GM21528 (cell line): ENCODE measurements at regions not wholly inside any gene's neighbourhood (a gene's known extent, or its start where the extent isn't known, plus 50 kb on each side); places are given as distances from the start of the nearest gene placed in this dataset.
"Not testable (repeated sequence)": the region's sequence is repeated elsewhere in the genome, so short reads cannot be mapped to it uniquely, and the experiment has no call there.

Source experiments
- ATAC-seq: cut with Tn5 transposase; IDR thresholded peaks from one replicate; pipeline ENCODE4 v1.9.1; 2021; ENCODE audit warnings: mild to moderate bottlenecking, moderate library complexity; ENCODE audit not compliant: unreplicated experiment, low FRiP score

GRCh38 chr15:59835776-59836175 lies 146.7 kb upstream of the BNIP2 start:
- no peak for ATAC-seq

GRCh38 chr15:59834528-59834927 lies 145.4 kb upstream of the BNIP2 start:
- no peak for ATAC-seq

- no peak for ATAC-seq
These were observed 144.2 kb upstream of the BNIP2 start for GRCh38 chr15:59833366-59833765.

- ATAC-seq = no peak
These were observed 141.8 kb upstream of the BNIP2 start for GRCh38 chr15:59830873-59831272.

GRCh38 chr15:59830098-59830497 lies 141.0 kb upstream of the BNIP2 start:
- ATAC-seq = no peak

DNA sequence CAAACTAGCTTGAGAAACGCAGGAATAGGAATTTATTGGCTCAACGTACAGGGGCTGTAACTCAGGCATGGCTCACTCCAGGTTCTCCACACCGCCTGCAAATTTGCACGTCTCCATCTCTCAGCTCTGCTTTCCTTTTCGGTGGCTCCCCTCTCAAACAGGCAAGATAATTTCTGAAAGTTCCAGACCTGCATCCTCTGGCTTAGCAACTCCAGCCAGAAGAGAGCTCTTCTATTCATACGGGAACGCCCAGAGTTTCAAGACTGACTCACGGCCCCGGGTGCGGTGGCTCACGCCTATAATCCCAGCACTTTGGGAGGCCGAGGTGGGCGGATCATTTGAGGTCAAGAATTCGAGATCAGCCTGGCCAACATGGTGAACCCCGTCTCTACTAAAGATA lies 139.7 kb upstream of the BNIP2 start:
- no peak for ATAC-seq

GRCh38 chr15:59828263-59828662 lies 139.1 kb upstream of the BNIP2 start:
- no peak for ATAC-seq

DNA sequence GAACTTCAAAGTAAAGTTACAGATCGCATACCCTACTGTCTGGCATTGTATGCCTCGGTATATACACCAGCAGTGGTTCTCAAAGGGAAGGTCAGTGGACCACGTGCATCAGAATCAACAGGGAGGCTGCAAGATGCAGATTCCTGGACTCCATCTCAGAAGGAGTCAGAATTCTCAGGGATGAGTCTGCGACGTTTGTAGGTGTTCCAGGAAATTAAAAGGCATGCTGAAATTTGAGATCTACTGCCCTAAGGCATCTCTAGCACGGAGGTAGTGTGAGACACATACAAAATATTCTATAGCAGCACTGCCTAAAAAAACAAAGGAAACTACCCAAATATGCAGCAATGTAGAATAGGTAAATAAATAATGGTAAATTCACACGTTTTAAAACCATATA lies 136.8 kb upstream of the BNIP2 start:
- no peak for ATAC-seq

DNA sequence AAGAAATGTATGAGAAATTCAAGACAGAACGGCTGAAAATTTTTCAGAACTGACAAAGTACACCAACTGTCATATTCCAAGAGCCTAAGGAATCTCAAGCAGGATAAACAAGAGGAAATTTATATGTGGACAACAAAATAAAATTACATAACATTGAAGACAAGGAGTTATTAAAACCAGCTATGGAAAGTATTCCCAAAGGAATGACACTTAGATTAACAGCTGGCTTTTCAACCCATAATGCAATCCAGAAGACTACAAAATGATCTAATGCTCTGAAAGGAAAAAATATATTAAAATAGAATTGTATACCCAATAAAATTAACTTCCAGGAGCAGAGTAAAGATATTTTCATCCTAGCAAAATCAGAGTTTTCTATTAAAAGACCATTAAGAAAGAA lies 132.2 kb upstream of the BNIP2 start:
- ATAC-seq = no peak

GRCh38 chr15:59819092-59819491 lies 130.0 kb upstream of the BNIP2 start:
- ATAC-seq = no peak

DNA sequence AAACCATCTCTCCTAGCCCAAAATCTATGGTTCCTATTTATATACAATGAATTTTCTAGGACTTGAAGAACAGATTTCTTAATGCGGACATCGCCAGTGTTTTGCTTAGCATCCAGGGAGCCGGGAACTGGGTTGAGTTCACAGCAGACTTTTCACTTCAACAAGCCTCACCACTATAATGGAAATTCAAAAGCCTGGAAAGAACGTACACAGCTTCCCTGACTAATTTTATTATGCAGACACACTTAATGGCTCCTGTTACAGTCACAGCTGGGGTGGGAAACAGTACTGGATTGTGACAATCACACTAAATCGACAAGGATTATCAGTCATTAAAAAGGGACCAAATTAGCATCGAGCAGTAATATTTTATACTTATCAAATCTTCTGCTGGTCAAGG lies 129.2 kb upstream of the BNIP2 start:
- ATAC-seq = no peak

- no peak for ATAC-seq
These were observed 128.7 kb upstream of the BNIP2 start for GRCh38 chr15:59817834-59818233.

DNA sequence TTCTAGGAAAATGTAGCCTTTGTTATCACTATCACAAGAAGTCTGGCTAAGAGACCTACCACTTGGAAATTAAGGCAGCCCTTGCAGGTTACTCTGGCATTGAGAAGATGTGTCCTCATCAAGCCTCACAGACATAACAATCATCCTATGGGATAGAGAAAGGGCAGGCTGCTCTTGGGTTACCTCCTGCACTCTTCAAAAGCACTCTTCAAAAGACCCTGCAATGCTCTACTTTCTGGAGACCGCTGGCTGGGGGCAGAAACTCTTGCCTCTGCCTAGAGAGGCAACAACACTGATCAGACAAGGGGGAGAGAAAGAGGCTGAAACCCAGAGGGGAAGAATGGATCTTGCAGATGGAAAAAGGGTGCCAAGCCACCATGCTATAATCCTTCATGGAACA lies 127.9 kb upstream of the BNIP2 start:
- ATAC-seq = no peak

DNA sequence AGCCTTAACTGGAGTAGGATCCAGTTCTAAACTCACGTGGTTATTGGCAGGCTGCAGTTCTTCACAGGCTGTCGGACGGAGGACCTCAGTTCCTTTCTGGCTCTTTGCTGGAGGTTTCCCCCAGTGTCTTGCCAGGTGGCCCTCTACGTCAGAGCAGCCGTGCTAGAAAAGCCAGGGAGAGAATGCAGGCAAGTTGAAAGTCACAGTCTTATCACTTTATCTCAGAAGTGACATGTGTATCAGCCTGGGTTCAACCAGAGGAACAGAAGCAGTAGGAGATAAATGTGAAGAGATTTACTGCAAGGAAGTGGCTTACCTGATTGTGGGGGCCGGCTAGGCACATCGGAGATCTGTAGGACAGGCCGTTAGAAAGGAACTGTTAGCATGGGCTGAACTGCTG lies 125.3 kb upstream of the BNIP2 start:
- ATAC-seq = no peak

DNA sequence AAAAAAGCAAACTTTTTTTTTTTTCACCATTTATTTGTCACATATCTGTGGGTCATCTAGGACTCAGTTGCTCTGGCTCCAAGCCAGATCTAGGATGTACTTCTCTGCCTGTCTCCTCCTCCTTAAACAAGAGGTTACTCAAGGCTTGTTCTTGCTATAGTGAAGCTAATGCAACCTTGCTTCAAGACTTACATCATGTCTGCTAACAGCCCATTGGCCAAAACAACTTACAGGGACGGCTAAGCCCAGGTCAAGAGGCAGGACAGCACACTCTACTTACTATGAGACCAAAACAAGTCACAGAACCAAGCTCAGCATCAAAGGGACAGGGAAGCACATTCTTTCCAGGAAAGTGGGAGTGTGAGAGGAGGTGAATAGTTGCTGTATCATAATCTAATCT lies 123.8 kb upstream of the BNIP2 start:
- ATAC-seq = no peak

GRCh38 chr15:59812250-59812870 lies 123.2 kb upstream of the BNIP2 start:
- ATAC-seq = no peak

- ATAC-seq = not testable (repeated sequence)
These were observed 114.3 kb upstream of the BNIP2 start for GRCh38 chr15:59803293-59803966.

DNA sequence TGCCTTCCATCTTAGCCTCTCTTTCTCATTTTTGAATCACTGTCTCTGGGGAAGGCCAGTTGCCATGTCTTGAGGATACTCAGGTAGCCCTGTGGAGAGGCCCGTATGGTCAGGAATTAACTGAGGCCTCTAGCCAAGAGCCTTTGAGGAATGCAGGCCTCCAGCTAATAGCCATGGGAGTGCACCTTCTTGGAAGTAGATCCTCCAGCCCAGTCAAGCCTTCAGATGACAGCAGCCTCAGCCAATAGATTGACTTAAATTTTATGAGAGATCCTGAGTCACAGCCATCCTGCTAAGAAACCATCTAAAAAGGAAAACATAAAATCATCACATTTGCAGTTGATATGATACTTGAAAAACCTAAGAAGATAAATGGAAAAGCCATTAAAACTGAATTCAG lies 112.5 kb upstream of the BNIP2 start:
- ATAC-seq = no peak

DNA sequence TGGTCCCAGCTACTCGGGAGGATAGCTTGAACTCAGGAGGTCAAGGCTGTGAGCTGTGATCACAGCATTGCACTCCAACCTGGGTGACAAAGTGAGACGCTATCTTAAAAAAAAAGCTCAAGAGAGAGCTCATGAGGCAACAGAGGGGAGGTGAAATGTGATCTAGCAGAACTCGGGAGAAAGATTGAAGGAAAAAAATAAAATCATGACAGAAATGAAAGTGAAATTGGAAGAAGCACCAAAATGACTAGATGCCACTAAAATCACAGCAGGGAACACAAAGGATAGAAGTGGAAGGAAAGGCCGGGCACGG lies 109.4 kb upstream of the BNIP2 start:
- ATAC-seq = no peak

DNA sequence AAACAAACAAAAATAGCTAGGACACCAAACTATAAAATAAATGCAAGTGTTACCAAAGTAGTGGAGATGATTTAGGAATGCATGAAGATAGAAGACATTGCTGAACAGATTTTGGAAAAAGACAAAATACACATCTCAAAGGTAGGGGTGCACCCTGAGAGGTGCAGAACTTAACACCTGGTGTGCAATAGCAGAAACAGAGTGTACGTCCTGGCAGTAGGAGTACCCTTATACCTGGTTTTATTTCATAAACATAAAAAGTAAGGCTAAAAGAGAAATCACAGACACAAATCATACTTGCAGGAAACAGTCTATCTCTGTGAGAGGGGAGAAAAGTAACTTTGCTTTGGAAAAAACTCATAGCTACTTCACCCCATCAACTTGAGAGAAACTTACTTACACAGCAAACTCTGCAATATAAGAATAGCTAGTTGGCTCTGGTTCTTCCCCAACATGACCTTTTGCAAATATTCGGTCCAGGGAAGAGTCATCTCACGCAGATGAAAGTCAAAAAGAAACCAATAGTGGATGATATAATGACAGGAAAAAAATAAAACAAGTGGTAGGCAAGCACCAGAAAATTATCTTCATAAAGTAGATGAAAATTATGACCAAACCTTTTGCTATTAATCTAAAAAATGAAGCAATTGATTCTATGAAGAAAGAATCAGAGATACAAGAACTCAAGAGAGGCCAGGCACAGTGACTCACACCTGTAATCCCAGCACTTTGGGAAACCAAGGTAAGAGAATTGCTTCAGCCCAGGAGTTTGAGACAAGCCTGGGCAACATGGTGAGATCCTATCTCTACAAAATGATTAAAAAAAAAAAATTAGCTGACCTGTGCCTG lies 108.9 kb upstream of the BNIP2 start:
- no peak for ATAC-seq

DNA sequence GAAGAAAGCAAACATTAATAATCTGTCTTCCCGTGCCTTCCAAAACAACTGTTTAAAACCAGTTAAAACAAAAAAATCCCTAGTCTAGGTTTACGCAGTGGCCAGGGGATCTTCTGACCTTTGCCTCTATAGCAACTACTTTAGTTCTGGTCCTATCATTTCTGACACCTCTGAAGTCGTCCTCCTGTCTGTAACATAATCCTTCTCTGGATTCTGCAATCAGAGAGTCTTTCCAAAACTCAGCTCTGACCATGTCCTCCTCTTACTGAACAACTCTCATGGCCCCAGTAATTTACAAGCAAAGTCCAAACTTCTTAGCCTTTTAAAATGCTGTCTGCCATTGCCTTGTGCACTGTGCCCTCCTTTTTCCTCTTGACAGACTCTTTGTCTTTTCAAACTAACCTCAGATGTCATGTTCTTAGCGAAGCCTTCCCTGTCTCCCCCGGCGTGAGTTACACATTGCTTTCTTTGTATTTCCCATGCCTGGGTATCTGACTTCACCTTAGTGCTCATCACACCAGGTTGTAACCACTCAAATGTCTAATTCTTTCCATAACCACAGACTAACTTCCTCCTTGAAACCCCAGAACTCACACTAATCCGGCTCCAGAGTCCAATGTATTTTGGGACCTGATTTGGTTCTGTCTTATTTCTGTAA lies 105.2 kb upstream of the BNIP2 start:
- no peak for ATAC-seq
